GM18909 (cell line): ENCODE measurements at regions not wholly inside any gene's neighbourhood (a gene's known extent, or its start where the extent isn't known, plus 50 kb on each side); places are given as distances from the start of the nearest gene placed in this dataset.
A peak's percentile ranks its signal among the peaks of the same experiment; 100 is the strongest.
"Not testable (repeated sequence)": the region's sequence is repeated elsewhere in the genome, so short reads cannot be mapped to it uniquely, and the experiment has no call there.

Source experiments
- ATAC-seq: cut with Tn5 transposase; IDR thresholded peaks from one replicate; pipeline ENCODE4 v1.9.1; 2021; ENCODE audit warnings: mild to moderate bottlenecking; ENCODE audit not compliant: unreplicated experiment, poor library complexity

GRCh38 chr4:54863571-54864255, 206.0 kb downstream of the KIT start:
- ATAC-seq: no peak

GRCh38 chr4:54861201-54861600, 203.4 kb downstream of the KIT start:
- no peak for ATAC-seq

- no peak for ATAC-seq
Measured at GRCh38 chr4:54855191-54855854, 197.6 kb downstream of the KIT start.

GRCh38 chr4:54852602-54853001, 194.8 kb downstream of the KIT start:
- no peak for ATAC-seq

GRCh38 chr4:54852054-54852453, 194.3 kb downstream of the KIT start:
- ATAC-seq: no peak

- no peak for ATAC-seq
Measured at GRCh38 chr4:54844911-54845310, 187.2 kb downstream of the KIT start.

- no peak for ATAC-seq
Measured at GRCh38 chr4:54843946-54844345, 186.2 kb downstream of the KIT start.

- ATAC-seq: no peak
Measured at GRCh38 chr4:54843106-54843505, 185.3 kb downstream of the KIT start.

GRCh38 chr4:54842656-54843055, 184.9 kb downstream of the KIT start:
- ATAC-seq: no peak

GRCh38 chr4:54842226-54842625, 184.5 kb downstream of the KIT start:
- ATAC-seq: no peak

- peak; percentile 62 for ATAC-seq
Measured at GRCh38 chr4:54840992-54841768, 183.4 kb downstream of the KIT start.

GRCh38 chr4:54840430-54840829, 182.7 kb downstream of the KIT start:
- no peak for ATAC-seq

GRCh38 chr4:54838301-54838700, 180.5 kb downstream of the KIT start:
- no peak for ATAC-seq

- ATAC-seq: no peak
Measured at GRCh38 chr4:54837576-54838140, 179.9 kb downstream of the KIT start.

GRCh38 chr4:54828361-54828760, 170.6 kb downstream of the KIT start:
- ATAC-seq: not testable (repeated sequence)

GRCh38 chr4:54823616-54824015, 165.9 kb downstream of the KIT start:
- no peak for ATAC-seq

- ATAC-seq: no peak
Measured at GRCh38 chr4:54819034-54819433, 161.3 kb downstream of the KIT start.

GRCh38 chr4:54818481-54818880, 160.7 kb downstream of the KIT start:
- ATAC-seq: no peak

GRCh38 chr4:54813674-54814073, 155.9 kb downstream of the KIT start:
- ATAC-seq: no peak

GRCh38 chr4:54806351-54806750, 148.6 kb downstream of the KIT start:
- no peak for ATAC-seq

- no peak for ATAC-seq
Measured at GRCh38 chr4:54802336-54802735, 144.6 kb downstream of the KIT start.
